ENCODE measurements at regions not wholly inside any gene's neighbourhood (a gene's known extent, or its start where the extent isn't known, plus 50 kb on each side); places are given as distances from the start of the nearest gene placed in this dataset.

- TF ChIP-seq CTCF (IDR thresholded peaks at IDR 0.05) (no peak), POLR2AphosphoS5 (IDR thresholded peaks at IDR 0.05) (no peak), POLR2A (IDR thresholded peaks at IDR 0.05) (no peak), EP300 (IDR thresholded peaks at IDR 0.05) (no peak)
Observed at GRCh38 chr14:37816743-37817295, 221.4 kb downstream of the TTC6 start.
